ENCODE measurements at regions not wholly inside any gene's neighbourhood (a gene's known extent, or its start where the extent isn't known, plus 50 kb on each side); places are given as distances from the start of the nearest gene placed in this dataset.

DNA sequence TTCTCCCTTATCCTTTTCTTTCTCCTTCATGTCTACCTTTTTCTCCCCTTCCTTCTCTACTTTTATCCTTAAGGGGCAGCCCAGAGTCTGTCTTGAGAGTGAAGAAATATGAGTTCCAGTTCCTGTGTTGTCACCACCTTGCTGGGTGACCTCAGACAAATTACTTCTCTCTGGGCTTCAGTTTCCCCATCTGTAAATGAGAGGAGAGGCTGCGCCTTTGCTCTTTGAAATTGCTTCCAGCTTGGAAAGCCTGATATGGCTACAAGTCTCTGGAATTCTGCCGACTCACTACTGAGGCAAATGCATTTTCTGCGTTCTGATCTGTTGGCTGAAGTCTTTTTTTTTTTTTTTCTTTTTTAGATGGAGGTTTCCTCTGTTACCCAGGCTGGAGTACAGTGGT is 119.2 kb downstream of the SYF2 start:
- Histone ChIP-seq H3K4me1 (ENCODE audit: control insufficient read depth, insufficient read depth, low read length) (no peaks in the 10 kb centered on the region), H3K9ac (ENCODE audit: low read length) (no peak overlapping the region), H3K4me3 (ENCODE audit: low read length) (no peak overlapping the region), H3K9me3 (ENCODE audit: control insufficient read depth, low read length) (peaks cover 16% of the 10 kb centered on the region), H3K27me3 (replicated peaks; ENCODE audit: control insufficient read depth, insufficient read depth, low read length) (peaks cover 31% of the 10 kb centered on the region), H3K36me3 (ENCODE audit: control insufficient read depth, insufficient read depth, low read length, severe bottlenecking) (no peaks in the 10 kb centered on the region)
- DNase-seq (ENCODE audit: low read depth), result no peak

DNA sequence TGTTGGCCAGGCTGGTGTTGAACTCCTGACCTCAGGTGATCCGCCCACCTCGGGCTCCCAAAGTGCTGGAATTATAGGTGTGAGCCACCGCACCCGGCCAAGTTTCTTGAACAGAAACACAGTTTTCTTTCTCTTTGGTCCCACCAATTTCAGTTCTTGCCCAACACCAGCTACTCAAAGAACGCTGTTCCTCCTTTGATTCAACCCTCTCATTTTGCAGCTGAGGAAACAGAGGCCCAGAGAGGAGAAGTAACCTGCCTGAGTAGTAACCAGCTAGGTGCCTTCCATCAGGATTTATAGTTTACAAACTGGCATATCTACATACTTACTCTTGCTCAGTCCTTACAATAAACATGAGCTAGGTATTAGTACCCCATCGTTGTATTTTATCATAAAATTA is 119.9 kb downstream of the SYF2 start:
- Histone ChIP-seq H3K9ac (ENCODE audit: low read length) (no peak overlapping the region), H3K27me3 (replicated peaks; ENCODE audit: control insufficient read depth, insufficient read depth, low read length) (peaks cover 38% of the 10 kb centered on the region), H3K36me3 (ENCODE audit: control insufficient read depth, insufficient read depth, low read length, severe bottlenecking) (no peaks in the 10 kb centered on the region), H3K9me3 (ENCODE audit: control insufficient read depth, low read length) (peaks cover 13% of the 10 kb centered on the region), H3K4me1 (ENCODE audit: control insufficient read depth, insufficient read depth, low read length) (no peaks in the 10 kb centered on the region), H3K4me3 (ENCODE audit: low read length) (no peak overlapping the region)
- no peak for DNase-seq (ENCODE audit: low read depth)

DNA sequence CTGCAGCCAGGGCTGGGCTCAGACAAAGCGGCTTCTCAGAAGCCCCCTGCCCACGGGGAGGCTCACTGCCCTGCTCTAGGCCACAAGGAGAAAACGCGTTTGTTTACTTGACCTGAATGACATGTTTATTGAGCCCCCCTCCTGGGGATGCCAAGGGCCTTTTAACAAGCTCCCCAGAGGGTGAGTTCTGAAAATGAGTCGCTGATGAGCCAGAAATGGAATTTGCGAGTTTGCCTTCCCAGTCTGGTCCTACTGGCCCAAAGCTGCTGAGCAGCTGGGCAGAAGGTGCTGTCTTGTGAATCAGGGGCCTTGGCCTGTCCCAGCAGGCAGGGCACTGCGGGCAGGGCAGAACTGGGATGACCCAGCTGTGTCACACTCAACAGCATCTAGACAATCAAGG is 120.6 kb downstream of the SYF2 start:
- Histone ChIP-seq H3K4me3 (ENCODE audit: low read length) (no peak overlapping the region), H3K27me3 (replicated peaks; ENCODE audit: control insufficient read depth, insufficient read depth, low read length) (peaks cover 45% of the 10 kb centered on the region), H3K9me3 (ENCODE audit: control insufficient read depth, low read length) (peaks cover 8% of the 10 kb centered on the region), H3K4me1 (ENCODE audit: control insufficient read depth, insufficient read depth, low read length) (no peaks in the 10 kb centered on the region), H3K9ac (ENCODE audit: low read length) (no peak overlapping the region), H3K36me3 (ENCODE audit: control insufficient read depth, insufficient read depth, low read length, severe bottlenecking) (no peaks in the 10 kb centered on the region)
- no peak for DNase-seq (ENCODE audit: low read depth)

DNA sequence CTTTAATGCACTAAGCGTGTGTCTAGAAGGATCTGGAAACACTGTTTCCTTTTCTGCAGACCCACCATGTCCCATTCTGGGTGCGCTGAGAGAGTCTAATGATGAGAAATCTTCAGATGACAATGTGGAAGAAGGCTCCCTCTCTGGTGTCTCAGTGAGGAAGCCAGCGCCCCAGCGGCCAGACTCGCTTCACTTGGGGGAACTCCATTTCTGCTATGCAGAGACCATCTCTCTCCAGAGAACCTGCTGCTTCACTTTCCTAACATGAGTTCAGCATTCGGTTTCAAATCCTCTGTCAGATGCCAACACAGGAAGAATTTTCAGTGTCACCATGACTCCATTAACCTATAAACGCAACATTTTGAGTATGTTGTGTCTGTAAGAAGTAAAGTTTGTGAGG is 121.8 kb downstream of the SYF2 start:
- peaks cover 8% of the 10 kb centered on the region for H3K9me3 ChIP-seq (ENCODE audit: control insufficient read depth, low read length)
- H3K4me3 ChIP-seq (ENCODE audit: low read length), result no peak overlapping the region
- H3K36me3 ChIP-seq (ENCODE audit: control insufficient read depth, insufficient read depth, low read length, severe bottlenecking), result no peaks in the 10 kb centered on the region
- H3K27me3 ChIP-seq (replicated peaks; ENCODE audit: control insufficient read depth, insufficient read depth, low read length), result peaks cover 55% of the 10 kb centered on the region
- no peak overlapping the region for H3K9ac ChIP-seq (ENCODE audit: low read length)
- no peak for DNase-seq (ENCODE audit: low read depth)
- no peaks in the 10 kb centered on the region for H3K4me1 ChIP-seq (ENCODE audit: control insufficient read depth, insufficient read depth, low read length)

DNA sequence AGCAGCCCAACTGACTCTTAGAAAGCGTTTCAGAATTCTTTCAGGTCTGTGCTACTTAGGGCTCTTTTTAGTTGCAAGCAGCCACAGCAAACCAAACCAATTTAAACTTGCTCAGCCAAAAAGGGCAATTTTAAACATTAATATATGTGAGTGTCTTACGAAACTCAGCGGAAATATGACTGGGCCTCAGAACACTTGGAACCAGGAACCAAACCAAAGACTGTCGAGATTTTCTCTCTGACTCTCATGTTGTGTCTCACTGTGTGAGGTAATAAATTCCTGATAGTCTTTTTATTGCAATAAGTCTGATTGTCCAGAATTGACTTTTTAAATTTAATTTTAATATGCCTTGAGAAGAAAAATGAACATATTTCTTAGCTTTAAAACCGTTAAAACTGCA is 122.3 kb downstream of the SYF2 start:
- Histone ChIP-seq H3K27me3 (replicated peaks; ENCODE audit: control insufficient read depth, insufficient read depth, low read length) (peaks cover 54% of the 10 kb centered on the region), H3K4me3 (ENCODE audit: low read length) (no peak overlapping the region), H3K9me3 (ENCODE audit: control insufficient read depth, low read length) (peaks cover 8% of the 10 kb centered on the region), H3K4me1 (ENCODE audit: control insufficient read depth, insufficient read depth, low read length) (no peaks in the 10 kb centered on the region), H3K9ac (ENCODE audit: low read length) (no peak overlapping the region), H3K36me3 (ENCODE audit: control insufficient read depth, insufficient read depth, low read length, severe bottlenecking) (no peaks in the 10 kb centered on the region)
- DNase-seq (ENCODE audit: low read depth), result no peak

DNA sequence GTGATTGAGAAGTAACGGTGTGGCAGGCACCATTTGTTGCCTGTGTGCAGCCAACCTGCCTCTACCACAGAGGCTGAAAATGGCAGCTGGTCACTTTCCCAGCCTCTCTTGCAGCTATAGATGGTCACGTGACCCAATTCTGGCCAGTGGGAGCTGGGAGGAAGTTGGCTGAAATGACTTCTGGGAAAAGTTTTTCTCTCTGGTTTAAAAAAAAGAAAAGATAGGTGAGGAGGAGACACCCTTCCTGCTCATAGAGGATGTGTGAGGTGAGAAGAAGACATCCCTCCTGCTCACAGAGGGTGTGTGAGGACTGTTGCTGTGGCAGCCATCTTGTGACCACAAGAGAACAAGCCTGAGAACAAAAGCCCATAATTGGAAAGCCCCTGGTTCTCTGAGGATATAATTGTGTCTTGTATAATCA is 122.8 kb downstream of the SYF2 start:
- Histone ChIP-seq H3K27me3 (replicated peaks; ENCODE audit: control insufficient read depth, insufficient read depth, low read length) (peaks cover 54% of the 10 kb centered on the region), H3K4me1 (ENCODE audit: control insufficient read depth, insufficient read depth, low read length) (no peaks in the 10 kb centered on the region), H3K36me3 (ENCODE audit: control insufficient read depth, insufficient read depth, low read length, severe bottlenecking) (no peaks in the 10 kb centered on the region), H3K9ac (ENCODE audit: low read length) (no peak overlapping the region), H3K4me3 (ENCODE audit: low read length) (no peak overlapping the region), H3K9me3 (ENCODE audit: control insufficient read depth, low read length) (peaks cover 8% of the 10 kb centered on the region)
- no peak for DNase-seq (ENCODE audit: low read depth)

DNA sequence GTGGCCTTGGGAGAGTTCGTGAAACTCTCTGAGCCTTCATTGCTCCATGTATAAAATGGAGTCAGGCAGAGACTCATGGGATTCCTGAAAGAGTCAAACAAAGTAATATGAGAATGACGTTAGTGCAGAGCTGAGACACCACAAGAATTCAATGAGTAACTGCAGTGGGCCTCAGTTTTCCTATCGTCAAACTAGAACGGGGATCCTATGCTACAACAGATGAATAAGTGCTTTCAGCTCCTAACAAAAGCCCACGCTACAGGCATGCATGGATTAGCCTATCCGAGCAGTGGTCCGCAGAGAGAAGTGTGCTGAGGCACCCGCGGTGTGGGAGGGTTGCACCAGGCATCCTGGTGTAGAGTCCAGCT is 124.7 kb downstream of the SYF2 start:
- Histone ChIP-seq H3K4me1 (ENCODE audit: control insufficient read depth, insufficient read depth, low read length) (no peaks in the 10 kb centered on the region), H3K27me3 (replicated peaks; ENCODE audit: control insufficient read depth, insufficient read depth, low read length) (peaks cover 48% of the 10 kb centered on the region)

DNA sequence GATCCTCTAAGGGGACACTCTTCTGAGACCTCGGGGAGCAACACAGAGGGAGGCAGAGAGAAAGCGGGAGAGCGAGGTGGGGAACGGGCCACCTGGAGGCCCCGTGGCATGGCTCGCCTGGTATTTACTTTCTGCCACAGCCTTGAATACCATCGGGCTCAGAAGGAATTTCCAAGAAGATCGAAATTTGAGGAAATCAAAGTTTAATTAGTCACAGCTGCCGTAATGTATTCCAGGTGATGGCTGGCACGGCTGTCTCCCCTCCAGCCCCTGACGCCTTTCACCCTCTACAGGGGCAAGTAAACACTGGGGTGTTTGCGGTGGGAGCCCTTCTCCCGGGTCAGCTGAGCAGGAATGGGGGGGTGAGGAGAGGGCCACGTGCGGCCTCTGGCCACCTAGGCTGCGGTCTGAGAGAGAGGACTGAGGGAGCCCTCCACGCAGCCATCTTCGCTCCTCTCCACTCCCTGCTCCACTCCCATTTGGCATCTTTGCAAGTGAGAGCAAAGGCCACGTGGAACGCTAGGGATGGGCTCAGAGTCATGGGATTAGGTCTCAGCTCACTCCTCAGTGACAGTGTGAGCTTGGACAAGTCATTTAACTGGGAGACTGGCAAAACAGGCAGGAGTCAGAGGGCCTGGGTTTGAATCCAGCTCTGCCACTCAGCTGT is 125.2 kb downstream of the SYF2 start:
- no peaks in the 10 kb centered on the region for H3K36me3 ChIP-seq (ENCODE audit: control insufficient read depth, insufficient read depth, low read length, severe bottlenecking)

More for the DNA sequence above, 124.7 kb downstream of the SYF2 start:
- H3K36me3 ChIP-seq (ENCODE audit: control insufficient read depth, insufficient read depth, low read length, severe bottlenecking), result no peaks in the 10 kb centered on the region
- peak; percentile 33 for DNase-seq (ENCODE audit: low read depth)
- H3K9me3 ChIP-seq (ENCODE audit: control insufficient read depth, low read length), result peaks cover 8% of the 10 kb centered on the region
- H3K4me3 ChIP-seq (ENCODE audit: low read length), result no peak overlapping the region
- H3K9ac ChIP-seq (ENCODE audit: low read length), result no peak overlapping the region

DNA sequence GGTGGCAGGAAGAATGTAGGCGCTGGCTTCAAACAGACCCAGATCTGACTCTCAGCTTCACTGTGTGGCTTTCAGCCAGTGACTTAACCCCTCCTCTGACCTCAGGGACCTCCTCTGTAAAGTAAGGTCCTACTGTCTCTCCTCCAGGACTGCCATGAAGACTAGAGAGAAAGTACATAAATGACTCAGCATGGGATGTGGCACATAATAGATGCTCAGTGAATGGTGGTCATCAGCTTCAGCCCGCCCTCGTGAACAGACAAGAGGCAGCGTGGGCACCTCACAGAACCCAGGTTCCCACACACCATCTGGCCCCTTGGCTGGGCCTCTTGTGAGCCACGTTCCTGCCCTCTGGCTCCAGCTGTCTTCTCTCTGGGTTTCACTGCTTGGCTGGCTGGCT is 126.0 kb downstream of the SYF2 start:
- Histone ChIP-seq H3K36me3 (ENCODE audit: control insufficient read depth, insufficient read depth, low read length, severe bottlenecking) (no peaks in the 10 kb centered on the region), H3K4me3 (ENCODE audit: low read length) (no peak overlapping the region), H3K27me3 (replicated peaks; ENCODE audit: control insufficient read depth, insufficient read depth, low read length) (peaks cover 51% of the 10 kb centered on the region), H3K9me3 (ENCODE audit: control insufficient read depth, low read length) (peaks cover 8% of the 10 kb centered on the region), H3K4me1 (ENCODE audit: control insufficient read depth, insufficient read depth, low read length) (no peaks in the 10 kb centered on the region), H3K9ac (ENCODE audit: low read length) (no peak overlapping the region)
- peak; percentile 10 for DNase-seq (ENCODE audit: low read depth)

More for the DNA sequence above, 125.2 kb downstream of the SYF2 start:
- H3K4me1 ChIP-seq (ENCODE audit: control insufficient read depth, insufficient read depth, low read length), result no peaks in the 10 kb centered on the region
- peaks cover 51% of the 10 kb centered on the region for H3K27me3 ChIP-seq (replicated peaks; ENCODE audit: control insufficient read depth, insufficient read depth, low read length)
- H3K4me3 ChIP-seq (ENCODE audit: low read length), result no peak overlapping the region
- H3K9me3 ChIP-seq (ENCODE audit: control insufficient read depth, low read length), result peaks cover 8% of the 10 kb centered on the region
- DNase-seq (ENCODE audit: low read depth), result peak; percentile 27
- no peak overlapping the region for H3K9ac ChIP-seq (ENCODE audit: low read length)

DNA sequence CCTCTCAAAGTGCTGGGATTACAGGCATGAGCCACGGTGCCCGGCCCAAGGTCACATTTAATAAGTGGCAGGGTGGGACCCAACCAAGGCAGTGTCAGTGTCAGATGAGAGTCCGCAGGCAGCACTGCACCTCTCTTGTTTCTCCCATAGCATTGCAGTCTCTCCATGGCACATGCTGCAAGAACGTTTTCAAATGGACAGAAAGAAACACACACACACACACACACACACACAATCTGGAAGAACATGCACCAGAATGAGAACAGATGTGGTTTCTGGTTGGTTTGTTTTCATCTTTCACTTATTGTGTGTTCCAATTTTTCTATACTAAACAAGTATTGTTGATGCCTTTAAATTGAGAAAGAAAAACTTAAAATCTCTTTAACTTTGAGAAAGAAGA is 126.5 kb downstream of the SYF2 start:
- Histone ChIP-seq H3K27me3 (replicated peaks; ENCODE audit: control insufficient read depth, insufficient read depth, low read length) (peaks cover 51% of the 10 kb centered on the region), H3K4me3 (ENCODE audit: low read length) (no peak overlapping the region), H3K36me3 (ENCODE audit: control insufficient read depth, insufficient read depth, low read length, severe bottlenecking) (no peaks in the 10 kb centered on the region), H3K4me1 (ENCODE audit: control insufficient read depth, insufficient read depth, low read length) (no peaks in the 10 kb centered on the region), H3K9me3 (ENCODE audit: control insufficient read depth, low read length) (peaks cover 8% of the 10 kb centered on the region), H3K9ac (ENCODE audit: low read length) (no peak overlapping the region)
- no peak for DNase-seq (ENCODE audit: low read depth)

DNA sequence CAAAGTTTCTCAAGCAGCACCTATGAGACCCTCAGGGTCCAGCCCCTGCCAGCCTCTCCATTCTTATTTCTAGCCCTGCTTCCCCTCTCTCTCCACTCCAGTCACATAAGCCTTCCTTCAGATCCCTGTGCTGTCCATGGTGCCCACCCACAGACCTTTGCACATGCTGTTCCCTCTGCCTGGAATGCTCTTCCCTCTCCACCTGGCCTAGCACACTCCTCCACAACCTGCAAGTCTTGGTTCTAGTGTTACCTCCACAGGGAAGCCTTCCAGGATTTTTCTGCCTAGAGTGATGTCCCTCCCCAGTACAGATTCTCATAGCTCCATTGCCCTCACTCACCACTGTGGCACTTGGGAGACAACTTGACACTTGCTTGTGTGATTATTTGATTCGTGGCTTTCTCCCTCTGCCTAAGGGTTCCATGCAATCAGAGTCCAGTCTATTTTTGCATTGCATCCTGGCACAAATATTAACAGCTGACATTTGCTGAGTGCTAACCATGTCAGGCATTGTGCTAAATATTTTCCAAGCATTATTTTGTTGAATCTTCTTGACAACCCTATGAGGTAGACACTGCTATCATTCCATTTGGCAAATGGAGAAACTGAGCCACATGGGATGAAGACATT is 127.3 kb downstream of the SYF2 start:
- DNase-seq (ENCODE audit: low read depth), result no peak
- peaks cover 8% of the 10 kb centered on the region for H3K9me3 ChIP-seq (ENCODE audit: control insufficient read depth, low read length)
- H3K36me3 ChIP-seq (ENCODE audit: control insufficient read depth, insufficient read depth, low read length, severe bottlenecking), result no peaks in the 10 kb centered on the region
- no peak overlapping the region for H3K4me3 ChIP-seq (ENCODE audit: low read length)
- H3K27me3 ChIP-seq (replicated peaks; ENCODE audit: control insufficient read depth, insufficient read depth, low read length), result peaks cover 51% of the 10 kb centered on the region
- H3K9ac ChIP-seq (ENCODE audit: low read length), result no peak overlapping the region
- H3K4me1 ChIP-seq (ENCODE audit: control insufficient read depth, insufficient read depth, low read length), result no peaks in the 10 kb centered on the region

Measured in adipocyte (in vitro differentiated cells).